Lung (tissue), 11 donors: ENCODE measurements at regions not wholly inside any gene's neighbourhood (a gene's known extent, or its start where the extent isn't known, plus 50 kb on each side); places are given as distances from the start of the nearest gene placed in this dataset.

Experiments used
- ATAC-seq: fragments of 200-7000 bp; cut with Tn5 transposase; one replicate; pipeline ENCODE4 v1.9.1; 2020; ENCODE audit warnings: moderate number of reproducible peaks; ENCODE audit not compliant: insufficient read depth, low FRiP score
- DNase-seq, 3 donors: peaks; one replicate each; pipeline ENCODE4 v3.0.0-alpha.2; 2013 to 2017
- H3K27ac ChIP-seq, 2 donors: one replicate each; pipeline ENCODE4 v1.5.1; 2013; ENCODE audit warnings: mild to moderate bottlenecking in 2 of 2, moderate library complexity in 2 of 2, control low read depth in 1 of 2, inconsistent platforms in 1 of 2, low read depth in 1 of 2, low read length in 1 of 2
- H3K27me3 ChIP-seq, 3 donors: one replicate each; pipeline ENCODE4 v1.5.1; 2013; ENCODE audit warnings: low read length in 2 of 3; ENCODE audit not compliant: control insufficient read depth in 3 of 3, insufficient read depth in 3 of 3
- H3K36me3 ChIP-seq, 4 donors: one replicate each; pipeline ENCODE4 v1.5.1; 2013; ENCODE audit warnings: low read length in 4 of 4, mild to moderate bottlenecking in 1 of 4, moderate library complexity in 1 of 4; ENCODE audit not compliant: control insufficient read depth in 4 of 4, insufficient read depth in 4 of 4
- H3K4me1 ChIP-seq, 5 donors: one replicate each; pipeline ENCODE4 v1.5.1; 2013; ENCODE audit warnings: low read length in 5 of 5, mild to moderate bottlenecking in 2 of 5, moderate library complexity in 1 of 5; ENCODE audit not compliant: control insufficient read depth in 5 of 5, insufficient read depth in 5 of 5
- H3K4me3 ChIP-seq: one replicate; pipeline ENCODE4 v1.5.1; 2013; ENCODE audit warnings: mild to moderate bottlenecking, control low read depth, moderate library complexity
- H3K9ac ChIP-seq, 2 donors: one replicate each; pipeline ENCODE4 v1.5.1; 2013; ENCODE audit warnings: low read length in 2 of 2, control low read depth in 1 of 2; ENCODE audit not compliant: insufficient read depth in 1 of 2
- H3K9me3 ChIP-seq, 4 donors: one replicate each; pipeline ENCODE4 v1.5.1; 2013; ENCODE audit warnings: low read length in 3 of 4, mild to moderate bottlenecking in 1 of 4, moderate library complexity in 1 of 4; ENCODE audit not compliant: control insufficient read depth in 4 of 4, insufficient read depth in 3 of 4
- whole genome bisulfite sequencing, 2 donors: extraction: QIAGEN DNeasy Blood & Tissue Kit; methylation state at CpG; one replicate each; pipeline ENCODE4 v1.1.7; 2013; 5-methylcytosine and 5-hydroxymethylcytosine counted together
- TF ChIP-seq, protein P1 (sequence below): IDR thresholded peaks from 2 replicates; pipeline ENCODE4 v1.5.1; 2012; ENCODE audit warnings: mild to moderate bottlenecking; ENCODE audit errors: control extremely low read depth, extremely low read depth
- donor health status: control.
- donor health status: control.
- donor health status: Bipolar disorder and iron deficiency.
- donor health status: healthy.
- donor health status: DM: yes; HTN: yes; CAD: no.

DNA sequence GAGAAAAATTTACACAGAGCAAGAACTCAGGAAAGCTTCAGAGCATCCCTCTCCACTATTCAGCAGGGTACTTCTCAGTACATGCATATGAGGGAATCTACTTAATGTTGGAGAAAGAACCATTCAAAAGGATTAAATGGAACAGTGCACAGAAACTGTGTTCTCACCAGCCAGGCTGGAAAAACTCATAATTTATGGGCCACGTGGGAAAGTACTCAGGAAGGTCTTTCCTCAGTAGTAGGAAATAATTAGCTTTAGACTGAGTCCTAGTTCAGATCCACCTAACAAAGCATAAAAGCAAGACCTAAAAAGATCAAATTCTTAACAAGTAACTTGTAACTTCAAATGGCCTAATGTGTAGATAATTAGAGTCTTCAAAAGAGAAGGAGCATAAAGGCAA lies 134.0 kb downstream of the FAM76B start:
- no peak overlapping the region for H3K4me3 ChIP-seq
- H3K27me3 ChIP-seq: no peaks in the 10 kb centered on the region
- TF ChIP-seq, protein P1, sequence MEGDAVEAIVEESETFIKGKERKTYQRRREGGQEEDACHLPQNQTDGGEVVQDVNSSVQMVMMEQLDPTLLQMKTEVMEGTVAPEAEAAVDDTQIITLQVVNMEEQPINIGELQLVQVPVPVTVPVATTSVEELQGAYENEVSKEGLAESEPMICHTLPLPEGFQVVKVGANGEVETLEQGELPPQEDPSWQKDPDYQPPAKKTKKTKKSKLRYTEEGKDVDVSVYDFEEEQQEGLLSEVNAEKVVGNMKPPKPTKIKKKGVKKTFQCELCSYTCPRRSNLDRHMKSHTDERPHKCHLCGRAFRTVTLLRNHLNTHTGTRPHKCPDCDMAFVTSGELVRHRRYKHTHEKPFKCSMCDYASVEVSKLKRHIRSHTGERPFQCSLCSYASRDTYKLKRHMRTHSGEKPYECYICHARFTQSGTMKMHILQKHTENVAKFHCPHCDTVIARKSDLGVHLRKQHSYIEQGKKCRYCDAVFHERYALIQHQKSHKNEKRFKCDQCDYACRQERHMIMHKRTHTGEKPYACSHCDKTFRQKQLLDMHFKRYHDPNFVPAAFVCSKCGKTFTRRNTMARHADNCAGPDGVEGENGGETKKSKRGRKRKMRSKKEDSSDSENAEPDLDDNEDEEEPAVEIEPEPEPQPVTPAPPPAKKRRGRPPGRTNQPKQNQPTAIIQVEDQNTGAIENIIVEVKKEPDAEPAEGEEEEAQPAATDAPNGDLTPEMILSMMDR: no peak
- ATAC-seq (no peak), DNase-seq (no peak)
- H3K4me1 ChIP-seq: no peaks in the 10 kb centered on the region
- H3K9ac ChIP-seq: no peak overlapping the region
- no peaks in the 10 kb centered on the region for H3K9me3 ChIP-seq
- H3K27ac ChIP-seq: no peak overlapping the region
- 22 to 50% methylated on average over 1 of the region's 1 CpG for WGBS, 2 donors
- no peaks in the 10 kb centered on the region for H3K36me3 ChIP-seq

DNA sequence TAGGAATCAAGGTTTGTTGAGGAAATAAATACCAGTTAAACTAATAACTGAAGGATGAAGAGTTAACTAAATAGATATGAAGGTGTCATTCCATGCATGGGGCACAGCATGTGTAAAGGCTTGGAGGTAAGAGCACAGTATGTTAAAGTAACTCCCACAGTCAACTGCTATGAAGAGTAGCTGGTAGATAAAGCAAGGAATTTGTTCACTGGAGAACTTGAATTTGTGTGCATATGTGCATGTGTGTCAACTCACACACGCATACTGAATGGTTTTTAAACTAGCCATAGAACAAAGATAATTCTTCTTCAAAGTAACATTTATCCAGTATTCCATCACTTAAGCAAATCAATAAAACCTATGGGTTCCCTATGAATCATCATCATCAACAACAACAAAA lies 135.9 kb downstream of the FAM76B start:
- ATAC-seq (no peak), DNase-seq (no peak)
- no peak overlapping the region for H3K27ac ChIP-seq
- TF ChIP-seq, protein P1: no peak
- no peaks in the 10 kb centered on the region for H3K9me3 ChIP-seq
- no peaks in the 10 kb centered on the region for H3K36me3 ChIP-seq
- H3K9ac ChIP-seq: no peak overlapping the region
- no peaks in the 10 kb centered on the region for H3K4me1 ChIP-seq
- H3K4me3 ChIP-seq: no peak overlapping the region
- no peaks in the 10 kb centered on the region for H3K27me3 ChIP-seq
- WGBS, 2 donors: 97 to 98% methylated on average over 1 of the region's 1 CpG

DNA sequence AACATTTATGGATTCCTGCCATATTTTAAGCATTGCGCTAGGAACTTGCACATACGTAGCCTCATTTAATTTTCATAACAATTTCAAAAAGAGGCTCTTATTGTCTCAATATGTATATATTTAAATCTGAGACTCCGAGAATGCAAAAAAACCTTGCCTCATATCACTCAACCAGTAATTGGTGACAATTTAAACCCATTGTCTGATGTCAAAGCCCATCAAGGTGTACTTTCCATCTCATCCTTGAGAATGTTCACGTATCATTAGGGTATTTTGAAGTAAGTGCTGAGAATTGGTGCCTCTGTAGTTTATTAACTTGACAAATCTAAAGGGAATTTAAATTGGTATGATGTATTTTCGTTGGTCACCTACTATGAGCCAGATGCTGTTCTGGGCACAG lies 136.5 kb downstream of the FAM76B start:
- no peak for DNase-seq
- Histone ChIP-seq H3K4me3 (no peak overlapping the region), H3K36me3 (no peaks in the 10 kb centered on the region), H3K9me3 (no peaks in the 10 kb centered on the region), H3K27me3 (no peaks in the 10 kb centered on the region), H3K4me1 (peaks cover 0 to 4% (median 0%) of the 10 kb centered on the region in 5 donors), H3K9ac (no peak overlapping the region), H3K27ac (no peak overlapping the region)
- TF ChIP-seq, protein P1: no peak
- ATAC-seq: no peak
- WGBS, 2 donors: 94 to 95% methylated on average over 5 of the region's 5 CpGs

DNA sequence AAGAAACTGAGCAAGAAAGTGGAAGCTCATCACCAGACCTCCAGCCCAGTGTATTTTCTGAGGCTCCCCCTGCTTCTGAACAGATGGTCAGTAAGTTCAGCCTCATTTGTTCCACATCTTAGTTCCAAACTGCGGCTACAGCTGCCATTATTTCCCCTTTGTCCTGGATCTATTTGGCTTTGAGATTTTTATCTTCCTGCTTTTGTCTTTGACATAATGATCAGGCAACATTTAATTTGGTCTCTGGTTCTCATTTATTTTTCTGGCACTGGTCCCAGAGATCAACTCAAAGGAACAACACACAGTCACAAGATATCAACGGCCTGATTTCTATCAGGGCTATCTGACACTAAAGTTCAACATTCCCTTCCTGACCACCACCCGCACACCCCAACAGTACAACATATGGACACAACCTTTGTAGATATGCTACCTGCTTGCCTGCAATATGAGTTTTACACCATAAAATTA lies 137.5 kb downstream of the FAM76B start:
- no peak overlapping the region for H3K9ac ChIP-seq
- DNase-seq (peak in 2 of 3 donors; percentile 27 to 50), ATAC-seq (no peak)
- TF ChIP-seq, protein P1: no peak
- H3K4me1 ChIP-seq: peaks cover 0 to 8% (median 0%) of the 10 kb centered on the region in 5 donors
- H3K27me3 ChIP-seq: no peaks in the 10 kb centered on the region
- WGBS, 2 donors: 31 to 44% methylated on average over 3 of the region's 3 CpGs
- H3K27ac ChIP-seq: no peak overlapping the region
- no peaks in the 10 kb centered on the region for H3K9me3 ChIP-seq
- H3K4me3 ChIP-seq: no peak overlapping the region
- H3K36me3 ChIP-seq: no peaks in the 10 kb centered on the region
